ENCODE measurements at regions not wholly inside any gene's neighbourhood (a gene's known extent, or its start where the extent isn't known, plus 50 kb on each side); places are given as distances from the start of the nearest gene placed in this dataset.
"Not testable (repeated sequence)": the region's sequence is repeated elsewhere in the genome, so short reads cannot be mapped to it uniquely, and the experiment has no call there.

GRCh38 chr4:164096766-164097518 is 602.5 kb downstream of the TMA16 start:
- no peak overlapping the region for H2BK20ac ChIP-seq (ENCODE audit: low read depth, low read length, poor library complexity, severe bottlenecking)
- H4K91ac ChIP-seq (ENCODE audit: insufficient read length, low read depth, low read length) = no peak overlapping the region
- H3K9me3 Mint-ChIP-seq = no peaks in the 10 kb centered on the region; a peak in 1 of 5 replicates
- H3K9ac ChIP-seq (ENCODE audit: extremely low read depth, insufficient read length, low read length) = no peak overlapping the region
- no peak overlapping the region for H3K27ac Mint-ChIP-seq
- no peak overlapping the region for H3K23ac ChIP-seq (ENCODE audit: insufficient read length, low read depth, low read length)
- no peak overlapping the region for H3K4ac ChIP-seq (ENCODE audit: low read depth, low read length)
- no peaks in the 10 kb centered on the region for H3K23me2 ChIP-seq (ENCODE audit: insufficient read length, low read depth, low read length, poor library complexity, severe bottlenecking)
- no peak overlapping the region for H3K56ac ChIP-seq (ENCODE audit: insufficient read length, low read depth, low read length)
- no peak for TF ChIP-seq CTCF (conservative IDR thresholded peaks at IDR 0.05)
- no peak overlapping the region for H3K18ac ChIP-seq (ENCODE audit: insufficient read length, low read depth, low read length)
- H3K4me3 Mint-ChIP-seq = no peak overlapping the region
- 0 out of 2 replicates have a peak, but pooled peaks cover 2% of the 10 kb centered on the region for H3K4me1 ChIP-seq (ENCODE audit: insufficient read depth, low read length)
- H2BK15ac ChIP-seq (ENCODE audit: low read depth, low read length) = no peak overlapping the region
- no peak overlapping the region for H2AK5ac ChIP-seq (ENCODE audit: insufficient read length, low read length)
- no peak overlapping the region for H4K8ac ChIP-seq (replicated peaks; ENCODE audit: insufficient read length, low read depth, low read length)
- H3K27ac ChIP-seq (ENCODE audit: insufficient read length, low read depth, low read length) = no peak overlapping the region
- no peak overlapping the region for H2AFZ ChIP-seq (ENCODE audit: low read length)
- H4K20me1 ChIP-seq (ENCODE audit: control insufficient read depth, insufficient read depth, insufficient read length) = no peaks in the 10 kb centered on the region
- no peak overlapping the region for H3K4me2 ChIP-seq (ENCODE audit: insufficient read depth, insufficient read length, low read length)
- H3K27me3 ChIP-seq (ENCODE audit: insufficient read depth, low read length) = no peaks in the 10 kb centered on the region
- H3K79me2 ChIP-seq (ENCODE audit: insufficient read depth, low read length) = no peaks in the 10 kb centered on the region
- peaks cover 0 to 5% (median 3%) of the 10 kb centered on the region in 3 experiments; a peak in 1 of 7 replicates for H3K36me3 Mint-ChIP-seq (ENCODE audit: insufficient read depth in 1 of 3, low read depth in 3 of 3)
- H3K4me1 Mint-ChIP-seq = peaks cover 14 to 15% of the 10 kb centered on the region in 2 experiments
- no peaks in the 10 kb centered on the region for H3K27me3 Mint-ChIP-seq (ENCODE audit: low read depth)
- H4K5ac ChIP-seq (ENCODE audit: insufficient read length, low read depth, low read length) = no peak overlapping the region
- WGBS (ENCODE audit: extremely low coverage, insufficient read length, low lambda C conversion rate) = no CpG with 5 or more reads among the region's 5 CpGs
- no peak for DNase-seq
- no peaks in the 10 kb centered on the region for H3K9me3 ChIP-seq (ENCODE audit: control insufficient read depth, low read depth, low read length)
- no peak overlapping the region for H3K14ac ChIP-seq (ENCODE audit: insufficient read depth, low read length)
- no peak overlapping the region for H2BK5ac ChIP-seq (ENCODE audit: insufficient read length, low read length)
- H3K79me1 ChIP-seq (ENCODE audit: insufficient read depth, low read depth, low read length, poor library complexity, severe bottlenecking) = no peaks in the 10 kb centered on the region
- no peak overlapping the region for H2BK120ac ChIP-seq (ENCODE audit: low read depth, low read length, poor library complexity, severe bottlenecking)
- H3T11ph ChIP-seq (ENCODE audit: low read length) = no peak overlapping the region
- H2BK12ac ChIP-seq (ENCODE audit: insufficient read length, low read depth, low read length) = no peak overlapping the region

GRCh38 chr4:164100741-164101365 is 606.4 kb downstream of the TMA16 start:
- not testable (repeated sequence) for H3K9ac ChIP-seq (ENCODE audit: extremely low read depth, insufficient read length, low read length); H2BK120ac ChIP-seq (ENCODE audit: low read depth, low read length, poor library complexity, severe bottlenecking); DNase-seq; H3K79me2 ChIP-seq (ENCODE audit: insufficient read depth, low read length); H3K4ac ChIP-seq (ENCODE audit: low read depth, low read length); H3K27ac ChIP-seq (ENCODE audit: insufficient read length, low read depth, low read length); H3K27me3 ChIP-seq (ENCODE audit: insufficient read depth, low read length); H3K4me1 Mint-ChIP-seq; H3K27me3 Mint-ChIP-seq (ENCODE audit: low read depth); H3K14ac ChIP-seq (ENCODE audit: insufficient read depth, low read length); H3K9me3 Mint-ChIP-seq; H3K18ac ChIP-seq (ENCODE audit: insufficient read length, low read depth, low read length); H3K4me1 ChIP-seq (ENCODE audit: insufficient read depth, low read length); H2AFZ ChIP-seq (ENCODE audit: low read length); H2BK20ac ChIP-seq (ENCODE audit: low read depth, low read length, poor library complexity, severe bottlenecking); H2BK5ac ChIP-seq (ENCODE audit: insufficient read length, low read length); H3T11ph ChIP-seq (ENCODE audit: low read length); H3K56ac ChIP-seq (ENCODE audit: insufficient read length, low read depth, low read length); H2BK12ac ChIP-seq (ENCODE audit: insufficient read length, low read depth, low read length); H4K91ac ChIP-seq (ENCODE audit: insufficient read length, low read depth, low read length); H4K20me1 ChIP-seq (ENCODE audit: control insufficient read depth, insufficient read depth, insufficient read length); H3K79me1 ChIP-seq (ENCODE audit: insufficient read depth, low read depth, low read length, poor library complexity, severe bottlenecking); H3K4me2 ChIP-seq (ENCODE audit: insufficient read depth, insufficient read length, low read length); H2AK5ac ChIP-seq (ENCODE audit: insufficient read length, low read length); H2BK15ac ChIP-seq (ENCODE audit: low read depth, low read length); H3K9me3 ChIP-seq (ENCODE audit: control insufficient read depth, low read depth, low read length); H4K5ac ChIP-seq (ENCODE audit: insufficient read length, low read depth, low read length); H3K23ac ChIP-seq (ENCODE audit: insufficient read length, low read depth, low read length); H3K36me3 Mint-ChIP-seq (ENCODE audit: insufficient read depth in 1 of 3, low read depth in 3 of 3); H3K23me2 ChIP-seq (ENCODE audit: insufficient read length, low read depth, low read length, poor library complexity, severe bottlenecking); H4K8ac ChIP-seq (replicated peaks; ENCODE audit: insufficient read length, low read depth, low read length)
- H3K4me3 Mint-ChIP-seq = peak overlapping the region in 1 of 2 experiments; percentile 26; a peak in 1 of 5 replicates
- no CpG with 5 or more reads among the region's 23 CpGs for WGBS (ENCODE audit: extremely low coverage, insufficient read length, low lambda C conversion rate)
- H3K27ac Mint-ChIP-seq = peak overlapping the region in 1 of 3 experiments; percentile 84; a peak in 2 of 7 replicates
